IMR-90 (cell line): ENCODE measurements at regions not wholly inside any gene's neighbourhood (a gene's known extent, or its start where the extent isn't known, plus 50 kb on each side); places are given as distances from the start of the nearest gene placed in this dataset.

Experiments used
- ATAC-seq: fragments of 200-7000 bp; cut with Tn5 transposase; 2 replicates; pipeline ENCODE4 v1.9.1; 2020; ENCODE audit warnings: low read depth, mild to moderate bottlenecking, moderate library complexity
- BruUV-seq: library from RNA; stranded (reverse); fragments of 400-500 nt; replicated peaks from 2 replicates; lab custom pipeline; 2021; lab: Mats Ljungman, UMichigan
- CTCF ChIA-PET: fragments of 300-600 bp; formaldehyde crosslinking; extraction: SDS; loops from one replicate; lab custom pipeline; 2021; ENCODE audit warnings: antibody characterized with exemption; lab: Yijun Ruan, JAX
- POLR2A ChIA-PET: fragments of 300-600 bp; sonication (Branson Sonifier 250); formaldehyde crosslinking; loops from one replicate; lab custom pipeline; 2022; ENCODE audit warnings: antibody characterized with exemption; ENCODE audit not compliant: unreplicated experiment; lab: Charles Lee
- DNase-seq: peaks from one replicate; pipeline ENCODE4 v3.0.0; 2013
- H2AFZ ChIP-seq: replicated peaks from 2 replicates; pipeline ENCODE3; 2013; ENCODE audit warnings: low read length, mild to moderate bottlenecking; ENCODE audit not compliant: poor library complexity
- H2AK5ac ChIP-seq: 2 replicates; pipeline ENCODE4 v1.6.1; 2013; ENCODE audit warnings: low read depth, low read length, inconsistent platforms
- H2AK9ac ChIP-seq: replicated peaks from 2 replicates; pipeline ENCODE3; 2013; ENCODE audit warnings: mild to moderate bottlenecking, low read depth, low read length, moderate library complexity; ENCODE audit not compliant: poor library complexity
- H2BK120ac ChIP-seq: 2 replicates; pipeline ENCODE4 v1.6.1; 2013; ENCODE audit warnings: low read depth, low read length, inconsistent platforms
- H2BK15ac ChIP-seq: 3 replicates; pipeline ENCODE4 v1.6.1; 2013; ENCODE audit warnings: low read depth, low read length, inconsistent platforms
- H2BK20ac ChIP-seq: 2 replicates; pipeline ENCODE4 v1.6.1; 2013; ENCODE audit warnings: low read depth, mild to moderate bottlenecking, inconsistent platforms, low read length, moderate library complexity
- H2BK5ac ChIP-seq: 2 replicates; pipeline ENCODE4 v1.6.1; 2013; ENCODE audit warnings: mild to moderate bottlenecking, low read depth, low read length, inconsistent platforms; ENCODE audit not compliant: poor library complexity, severe bottlenecking
- H3K14ac ChIP-seq: replicated peaks from 2 replicates; pipeline ENCODE4 v1.6.1; 2013; ENCODE audit warnings: low read depth, low read length, inconsistent platforms
- H3K18ac ChIP-seq: 2 replicates; pipeline ENCODE4 v1.6.1; 2013; ENCODE audit warnings: low read depth, low read length, control low read depth
- H3K23ac ChIP-seq: 2 replicates; pipeline ENCODE4 v1.6.1; 2013; ENCODE audit warnings: low read depth, low read length, inconsistent platforms
- H3K27ac ChIP-seq: 2 replicates; pipeline ENCODE4 v1.5.1; 2013; ENCODE audit warnings: mild to moderate bottlenecking, control low read depth, low read length; ENCODE audit not compliant: insufficient read depth
- H3K27me3 ChIP-seq: 2 replicates; pipeline ENCODE4 v1.6.1; 2013; ENCODE audit warnings: low read length; ENCODE audit not compliant: control insufficient read depth, insufficient read depth
- H3K36me3 ChIP-seq: 2 replicates; pipeline ENCODE4 v1.6.1; 2013; ENCODE audit warnings: low read length, mixed read lengths; ENCODE audit not compliant: control insufficient read depth, insufficient read depth
- H3K4ac ChIP-seq: 2 replicates; pipeline ENCODE4 v1.6.1; 2013; ENCODE audit warnings: low read depth, low read length, inconsistent platforms
- H3K4me1 ChIP-seq: 2 replicates; pipeline ENCODE4 v1.6.1; 2013; ENCODE audit warnings: low read length, mixed read lengths; ENCODE audit not compliant: control insufficient read depth, insufficient read depth
- H3K4me2 ChIP-seq: 2 replicates; pipeline ENCODE4 v1.6.1; 2013; ENCODE audit warnings: low read depth, mild to moderate bottlenecking, control low read depth, low read length, moderate library complexity
- H3K4me3 ChIP-seq: 2 replicates; pipeline ENCODE4 v1.5.1; 2013; ENCODE audit warnings: low read depth, mild to moderate bottlenecking, control low read depth, low read length, moderate library complexity; ENCODE audit not compliant: insufficient read depth
- H3K56ac ChIP-seq: 2 replicates; pipeline ENCODE4 v1.6.1; 2013; ENCODE audit warnings: low read length, inconsistent platforms; ENCODE audit not compliant: insufficient read depth; ENCODE audit errors: extremely low read depth
- H3K79me1 ChIP-seq, 2 experiments: 2 replicates each; pipeline ENCODE4 v1.6.1; 2013; ENCODE audit warnings: low read length in 2 of 2, inconsistent platforms in 1 of 2, low read depth in 1 of 2
- H3K9ac ChIP-seq: 2 replicates; pipeline ENCODE4 v1.6.1; 2013; ENCODE audit warnings: low read depth, low read length, control low read depth
- H3K9me1 ChIP-seq: 2 replicates; pipeline ENCODE4 v1.6.1; 2013; ENCODE audit warnings: low read length, inconsistent platforms; ENCODE audit not compliant: insufficient read depth
- H3K9me3 ChIP-seq: 2 replicates; pipeline ENCODE4 v1.6.1; 2013; ENCODE audit warnings: low read length; ENCODE audit not compliant: control insufficient read depth, insufficient read depth
- H4K20me1 ChIP-seq: 2 replicates; pipeline ENCODE4 v1.6.1; 2013; ENCODE audit warnings: low read length, inconsistent platforms; ENCODE audit not compliant: insufficient read depth
- H4K5ac ChIP-seq: 2 replicates; pipeline ENCODE4 v1.6.1; 2013; ENCODE audit warnings: mild to moderate bottlenecking, low read depth, low read length, control low read depth
- H4K8ac ChIP-seq, 2 experiments: 2 replicates each; pipeline ENCODE4 v1.6.1; 2013; ENCODE audit warnings: low read depth in 2 of 2, low read length in 2 of 2, control low read depth in 1 of 2, inconsistent platforms in 1 of 2
- H4K91ac ChIP-seq: 2 replicates; pipeline ENCODE4 v1.6.1; 2013; ENCODE audit warnings: low read depth, low read length, inconsistent platforms; ENCODE audit not compliant: insufficient read depth
- RAD21 ChIP-seq: IDR thresholded peaks from 2 replicates; pipeline ENCODE4 v1.6.1; 2012; ENCODE audit warnings: low read length, improper control_type of control experiment
- RFX5 ChIP-seq: IDR thresholded peaks from 2 replicates; pipeline ENCODE4 v1.8.0; 2012; ENCODE audit warnings: low read depth, mild to moderate bottlenecking, low read length, moderate library complexity
- WGBS, 2 experiments: methylation state at CpG; one replicate each; pipeline versions ENCODE4 v1.1.5 to v1.1.7; 2013; ENCODE audit warnings: missing lambda C conversion rate in 2 of 2; ENCODE audit not compliant: insufficient read length in 1 of 2; ENCODE audit errors: extremely low coverage in 2 of 2; 5-methylcytosine and 5-hydroxymethylcytosine counted together
- dilution Hi-C: fragments of 300-500 bp; cut with HindIII; formaldehyde crosslinking; loops from one replicate; pipeline ENCODE4 v1.14.3; 2018; ENCODE audit warnings: low sequenced_read_pairs; ENCODE audit not compliant: unreplicated experiment
- in situ Hi-C: fragments of 300-500 bp; cut with MboI; formaldehyde crosslinking; loops from 3 replicates; pipeline ENCODE4 v1.14.3; 2019; ENCODE audit warnings: low sequenced_read_pairs, inconsistent platforms, mixed read lengths
- intact Hi-C: fragments of 100-400 bp; cut with micrococcal nuclease; formaldehyde crosslinking; loops from 2 replicates; pipeline ENCODE4 v1.10.0; 2022
- TF ChIP-seq, protein P1 (sequence below): conservative IDR thresholded peaks from 2 replicates; pipeline ENCODE4 v1.5.1; 2012; ENCODE audit warnings: mild to moderate bottlenecking, low read depth, low read length, improper control_type of control experiment

DNA sequence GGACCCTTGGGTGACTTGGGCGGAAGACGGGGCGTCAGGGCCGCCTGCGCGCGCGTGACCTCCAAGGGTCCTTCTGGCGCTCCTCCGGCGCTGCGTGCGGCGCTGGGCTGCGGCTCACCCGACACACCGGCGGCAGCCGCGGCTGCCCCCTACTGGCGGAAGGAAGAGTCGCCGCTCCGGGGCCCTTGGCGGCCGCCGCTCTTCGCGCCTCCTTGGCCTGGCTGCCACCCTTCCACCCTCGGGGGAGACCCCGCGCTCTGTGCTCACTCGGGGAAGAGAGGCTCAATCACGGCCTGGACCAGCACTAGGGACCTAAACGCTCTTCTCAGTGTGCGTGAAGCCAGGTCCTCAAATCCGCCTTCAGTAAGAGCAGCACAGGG lies 89.7 kb downstream of the DMRTA2 start:
- intact Hi-C loops (no loop called here), dilution Hi-C loops (no loop called here), in situ Hi-C loops (no loop called here)
- no peak overlapping the region for H2BK20ac ChIP-seq
- H3K4ac ChIP-seq: no peak overlapping the region
- H3K23ac ChIP-seq: no peak overlapping the region
- peak overlapping the region; percentile 79 for H3K4me2 ChIP-seq
- no peak overlapping the region for H2AK9ac ChIP-seq
- no peak overlapping the region for H2BK5ac ChIP-seq
- CTCF ChIA-PET: interaction anchor here (0.7 to 2.0 kb wide), 5 partner anchors 14 to 553 kb away, joined by 3 to 5 read pairs (median 3); no protein-coding TSS in a partner anchor
- no TSS peak for BruUV-seq
- peak overlapping the region; percentile 94 for H2AFZ ChIP-seq
- WGBS, 2 experiments: 1% methylated on average over 26 of the region's 37 CpGs; no CpG with 5 or more reads in 1 of the 2 experiments
- no peaks in the 10 kb centered on the region for H3K79me1 ChIP-seq
- no peak overlapping the region for H3K56ac ChIP-seq
- peaks cover 11% of the 10 kb centered on the region for H3K27me3 ChIP-seq
- TF ChIP-seq, protein P1, sequence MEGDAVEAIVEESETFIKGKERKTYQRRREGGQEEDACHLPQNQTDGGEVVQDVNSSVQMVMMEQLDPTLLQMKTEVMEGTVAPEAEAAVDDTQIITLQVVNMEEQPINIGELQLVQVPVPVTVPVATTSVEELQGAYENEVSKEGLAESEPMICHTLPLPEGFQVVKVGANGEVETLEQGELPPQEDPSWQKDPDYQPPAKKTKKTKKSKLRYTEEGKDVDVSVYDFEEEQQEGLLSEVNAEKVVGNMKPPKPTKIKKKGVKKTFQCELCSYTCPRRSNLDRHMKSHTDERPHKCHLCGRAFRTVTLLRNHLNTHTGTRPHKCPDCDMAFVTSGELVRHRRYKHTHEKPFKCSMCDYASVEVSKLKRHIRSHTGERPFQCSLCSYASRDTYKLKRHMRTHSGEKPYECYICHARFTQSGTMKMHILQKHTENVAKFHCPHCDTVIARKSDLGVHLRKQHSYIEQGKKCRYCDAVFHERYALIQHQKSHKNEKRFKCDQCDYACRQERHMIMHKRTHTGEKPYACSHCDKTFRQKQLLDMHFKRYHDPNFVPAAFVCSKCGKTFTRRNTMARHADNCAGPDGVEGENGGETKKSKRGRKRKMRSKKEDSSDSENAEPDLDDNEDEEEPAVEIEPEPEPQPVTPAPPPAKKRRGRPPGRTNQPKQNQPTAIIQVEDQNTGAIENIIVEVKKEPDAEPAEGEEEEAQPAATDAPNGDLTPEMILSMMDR: peak; percentile 62
- no peak for TF ChIP-seq RFX5
- peak; percentile 18; the same call in 1 of the 2 replicates for TF ChIP-seq RAD21
- no peak overlapping the region for H2AK5ac ChIP-seq
- POLR2A ChIA-PET: no interaction called here
- no peaks in the 10 kb centered on the region for H3K9me1 ChIP-seq
- no peak overlapping the region for H4K8ac ChIP-seq
- H3K9me3 ChIP-seq: no peaks in the 10 kb centered on the region
- no peak overlapping the region for H3K27ac ChIP-seq
- H2BK120ac ChIP-seq: no peak overlapping the region
- H2BK15ac ChIP-seq: no peak overlapping the region
- peak overlapping the region; percentile 37; the same call in 1 of the 2 replicates for H3K4me3 ChIP-seq
- H3K36me3 ChIP-seq: no peaks in the 10 kb centered on the region
- no peak overlapping the region for H4K5ac ChIP-seq
- no peaks in the 10 kb centered on the region; the same call in 1 of the 2 replicates for H3K4me1 ChIP-seq
- DNase-seq (peak; percentile 3), ATAC-seq (peak; percentile 91)
- H4K20me1 ChIP-seq: no peaks in the 10 kb centered on the region
- H3K14ac ChIP-seq: no peak overlapping the region
- H3K18ac ChIP-seq: no peak overlapping the region
- H3K9ac ChIP-seq: no peak overlapping the region
- H4K91ac ChIP-seq: no peak overlapping the region
